OCI-LY7 (cell line): ENCODE measurements at regions not wholly inside any gene's neighbourhood (a gene's known extent, or its start where the extent isn't known, plus 50 kb on each side); places are given as distances from the start of the nearest gene placed in this dataset.

ENCODE experiments used
- BruUV-seq: library from RNA; stranded (reverse); fragments of 400-500 nt; replicated peaks from 2 replicates; lab custom pipeline; 2021; lab: Mats Ljungman, UMichigan
- CTCF ChIA-PET: fragments of 300-600 bp; sonication (Branson Sonifier 250); formaldehyde crosslinking; loops from one replicate; lab custom pipeline; 2022; ENCODE audit warnings: antibody characterized with exemption; ENCODE audit not compliant: unreplicated experiment; lab: Charles Lee
- POLR2A ChIA-PET: fragments of 300-600 bp; sonication (Branson Sonifier 250); formaldehyde crosslinking; loops from one replicate; lab custom pipeline; 2022; ENCODE audit warnings: antibody characterized with exemption; lab: Charles Lee
- DNase-seq: peaks from one replicate; pipeline ENCODE4 v3.0.0-alpha.2; 2015; ENCODE audit warnings: low spot score
- H2AFZ ChIP-seq: fragments of 200-600 bp; sonication (generic), shearing (Covaris generic); 2 replicates; pipeline ENCODE4 v1.6.1; 2014; ENCODE audit warnings: mild to moderate bottlenecking, antibody characterized with exemption, low read length, moderate library complexity
- H3K27ac ChIP-seq: fragments of 200-600 bp; sonication (generic); 2 replicates; pipeline ENCODE4 v1.5.1; 2014; ENCODE audit warnings: mixed run types, low read depth, mild to moderate bottlenecking, moderate library complexity, low read length, inconsistent platforms; ENCODE audit not compliant: poor library complexity, severe bottlenecking
- H3K36me3 ChIP-seq: fragments of 200-600 bp; sonication (generic); 2 replicates; pipeline ENCODE4 v1.6.1; 2014; ENCODE audit warnings: mild to moderate bottlenecking, antibody characterized with exemption, low read length, moderate library complexity, mixed read lengths; ENCODE audit not compliant: insufficient read depth
- H3K4me1 ChIP-seq: fragments of 200-600 bp; sonication (generic); 2 replicates; pipeline ENCODE4 v1.5.1; 2014; ENCODE audit warnings: mild to moderate bottlenecking, low read length; ENCODE audit not compliant: insufficient read depth, poor library complexity, severe bottlenecking
- H3K4me2 ChIP-seq: fragments of 200-600 bp; sonication (generic); 2 replicates; pipeline ENCODE4 v1.6.1; 2014; ENCODE audit warnings: mild to moderate bottlenecking, low read length
- H3K4me3 ChIP-seq: fragments of 200-600 bp; sonication (generic); 2 replicates; pipeline ENCODE4 v1.5.1; 2014; ENCODE audit warnings: mild to moderate bottlenecking, low read depth, low read length; ENCODE audit not compliant: poor library complexity, severe bottlenecking
- H3K79me2 ChIP-seq: fragments of 200-600 bp; sonication (generic); 2 replicates; pipeline ENCODE4 v1.6.1; 2016; ENCODE audit warnings: low read depth, mild to moderate bottlenecking, low read length, moderate library complexity, mixed read lengths; ENCODE audit not compliant: insufficient read depth
- H3K9me2 ChIP-seq: fragments of 200-600 bp; sonication (generic); 2 replicates; pipeline ENCODE4 v1.6.1; 2016; ENCODE audit warnings: mild to moderate bottlenecking, low read length, mixed read lengths; ENCODE audit not compliant: insufficient read depth
- H3K9me3 ChIP-seq: fragments of 200-600 bp; sonication (generic); 2 replicates; pipeline ENCODE4 v1.6.1; 2014; ENCODE audit warnings: mild to moderate bottlenecking, mixed run types, low read length, mixed read lengths
- H4K20me1 ChIP-seq: fragments of 200-600 bp; sonication (generic); 2 replicates; pipeline ENCODE4 v1.6.1; 2014; ENCODE audit warnings: mild to moderate bottlenecking, antibody characterized with exemption, low read length, moderate library complexity, mixed read lengths; ENCODE audit not compliant: insufficient read depth
- CTCF ChIP-seq: fragments of 200-600 bp; sonication (generic); conservative IDR thresholded peaks from 2 replicates; pipeline ENCODE4 v1.5.1; 2014; ENCODE audit warnings: mild to moderate bottlenecking, antibody characterized with exemption, low read length, moderate library complexity, mixed read lengths
- EZH2phosphoT487 ChIP-seq: fragments of 200-600 bp; sonication (generic); IDR thresholded peaks from 2 replicates; pipeline ENCODE4 v1.6.1; 2018; ENCODE audit warnings: low read depth, borderline replicate concordance, mild to moderate bottlenecking, mixed run types, antibody characterized with exemption, low read length, moderate library complexity, mixed read lengths
- intact Hi-C: fragments of 100-400 bp; cut with micrococcal nuclease; formaldehyde crosslinking; loops from one replicate; pipeline ENCODE4 v1.10.0; 2022; ENCODE audit not compliant: unreplicated experiment

DNA sequence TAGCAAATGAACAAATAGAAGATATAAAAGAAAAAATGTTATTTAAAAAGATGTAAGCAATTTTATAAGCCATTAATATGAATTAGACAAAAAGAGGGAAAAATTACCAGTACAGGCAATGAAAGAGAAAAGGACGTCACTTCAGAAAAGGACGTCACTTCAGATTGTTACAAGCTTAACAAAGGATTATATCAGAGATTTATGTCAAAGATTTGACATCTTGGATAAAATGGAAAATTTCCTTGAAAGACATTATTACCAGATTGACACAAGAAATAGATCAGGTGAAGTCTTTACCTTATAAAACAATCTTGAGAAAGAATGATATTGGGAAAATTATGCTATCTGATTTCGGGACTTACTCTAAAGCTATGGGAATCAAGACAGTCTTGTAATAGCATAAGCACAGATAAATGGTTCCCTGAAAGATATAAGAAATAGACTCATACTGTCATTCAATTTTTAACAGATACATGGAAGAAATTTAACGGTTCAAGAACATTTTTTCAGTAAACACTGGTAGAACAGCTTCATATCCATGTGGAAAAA lies 625.4 kb upstream of the EDIL3 start:
- no peak overlapping the region for H3K27ac ChIP-seq
- intact Hi-C loops, result no loop called here
- DNase-seq, result no peak
- TF ChIP-seq EZH2phosphoT487 (no peak), CTCF (no peak)
- H3K4me2 ChIP-seq, result no peak overlapping the region
- CTCF ChIA-PET, result no interaction called here
- no peak overlapping the region for H2AFZ ChIP-seq
- no peaks in the 10 kb centered on the region for H3K79me2 ChIP-seq
- POLR2A ChIA-PET, result no interaction called here
- H4K20me1 ChIP-seq, result no peaks in the 10 kb centered on the region
- H3K9me3 ChIP-seq, result no peaks in the 10 kb centered on the region
- H3K4me3 ChIP-seq, result no peak overlapping the region
- no peaks in the 10 kb centered on the region for H3K9me2 ChIP-seq
- no peaks in the 10 kb centered on the region for H3K4me1 ChIP-seq
- no TSS peak for BruUV-seq
- H3K36me3 ChIP-seq, result no peaks in the 10 kb centered on the region

GRCh38 chr5:85017261-85017660 lies 632.6 kb upstream of the EDIL3 start:
- Histone ChIP-seq H3K79me2 (no peaks in the 10 kb centered on the region), H3K4me3 (no peak overlapping the region), H3K36me3 (no peaks in the 10 kb centered on the region), H4K20me1 (no peaks in the 10 kb centered on the region), H3K4me2 (no peak overlapping the region), H3K4me1 (no peaks in the 10 kb centered on the region), H3K27ac (no peak overlapping the region), H3K9me2 (no peaks in the 10 kb centered on the region), H2AFZ (no peak overlapping the region), H3K9me3 (no peaks in the 10 kb centered on the region)
- DNase-seq, result no peak
- no TSS peak for BruUV-seq
- POLR2A ChIA-PET, result no interaction called here
- intact Hi-C loops, result no loop called here
- TF ChIP-seq EZH2phosphoT487 (no peak), CTCF (no peak)
- CTCF ChIA-PET, result no interaction called here

GRCh38 chr5:85030316-85031084 lies 645.8 kb upstream of the EDIL3 start:
- Histone ChIP-seq H3K27ac (no peak overlapping the region), H4K20me1 (no peaks in the 10 kb centered on the region), H3K79me2 (no peaks in the 10 kb centered on the region), H2AFZ (no peak overlapping the region), H3K4me2 (no peak overlapping the region), H3K36me3 (no peaks in the 10 kb centered on the region), H3K9me3 (no peaks in the 10 kb centered on the region), H3K4me3 (no peak overlapping the region), H3K9me2 (no peaks in the 10 kb centered on the region), H3K4me1 (no peaks in the 10 kb centered on the region)
- ChIA-PET POLR2A (interaction anchor here (0.6 to 1.1 kb wide), 2 partner anchors 35 to 45 kb away, joined by 3 to 4 read pairs; no protein-coding TSS in a partner anchor), CTCF (no interaction called here)
- BruUV-seq, result no TSS peak
- DNase-seq, result no peak
- no peak for TF ChIP-seq CTCF
- no peak for TF ChIP-seq EZH2phosphoT487
- intact Hi-C loops, result no loop called here
